ENCODE measurements at regions not wholly inside any gene's neighbourhood (a gene's known extent, or its start where the extent isn't known, plus 50 kb on each side); places are given as distances from the start of the nearest gene placed in this dataset.

DNA sequence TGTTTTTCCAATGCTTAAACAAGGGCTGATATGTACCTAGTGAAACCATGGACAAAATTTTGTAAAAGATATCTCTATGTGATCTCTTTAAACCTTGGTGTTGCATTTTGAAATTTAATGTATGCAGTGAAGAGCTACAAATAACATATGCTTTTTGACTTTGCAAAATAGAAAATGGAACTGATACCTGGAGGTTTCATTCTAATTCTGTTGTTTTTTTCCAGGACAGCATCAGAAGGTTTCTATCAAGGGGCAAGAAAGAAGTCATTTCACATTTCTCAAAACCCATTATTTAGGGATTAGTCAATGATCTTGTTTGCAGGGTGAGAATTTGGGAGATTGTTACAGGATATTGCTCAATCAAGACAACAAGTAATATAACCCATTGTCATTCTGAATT is 549.3 kb downstream of the CDY2B start:
- TF ChIP-seq, protein P1, sequence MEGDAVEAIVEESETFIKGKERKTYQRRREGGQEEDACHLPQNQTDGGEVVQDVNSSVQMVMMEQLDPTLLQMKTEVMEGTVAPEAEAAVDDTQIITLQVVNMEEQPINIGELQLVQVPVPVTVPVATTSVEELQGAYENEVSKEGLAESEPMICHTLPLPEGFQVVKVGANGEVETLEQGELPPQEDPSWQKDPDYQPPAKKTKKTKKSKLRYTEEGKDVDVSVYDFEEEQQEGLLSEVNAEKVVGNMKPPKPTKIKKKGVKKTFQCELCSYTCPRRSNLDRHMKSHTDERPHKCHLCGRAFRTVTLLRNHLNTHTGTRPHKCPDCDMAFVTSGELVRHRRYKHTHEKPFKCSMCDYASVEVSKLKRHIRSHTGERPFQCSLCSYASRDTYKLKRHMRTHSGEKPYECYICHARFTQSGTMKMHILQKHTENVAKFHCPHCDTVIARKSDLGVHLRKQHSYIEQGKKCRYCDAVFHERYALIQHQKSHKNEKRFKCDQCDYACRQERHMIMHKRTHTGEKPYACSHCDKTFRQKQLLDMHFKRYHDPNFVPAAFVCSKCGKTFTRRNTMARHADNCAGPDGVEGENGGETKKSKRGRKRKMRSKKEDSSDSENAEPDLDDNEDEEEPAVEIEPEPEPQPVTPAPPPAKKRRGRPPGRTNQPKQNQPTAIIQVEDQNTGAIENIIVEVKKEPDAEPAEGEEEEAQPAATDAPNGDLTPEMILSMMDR (IDR thresholded peaks at IDR 0.05; ENCODE audit: low read depth, low read length): no peak
- no peak for TF ChIP-seq EZH2phosphoT487 (IDR thresholded peaks at IDR 0.05; ENCODE audit: low read depth)
- H3K9ac ChIP-seq (ENCODE audit: low read length): peak overlapping the region; percentile 22; the same call in 1 of the 2 replicates
- no peaks in the 10 kb centered on the region for H3K36me3 ChIP-seq (replicated peaks; ENCODE audit: low read depth, low read length)
- no peaks in the 10 kb centered on the region for H4K20me1 ChIP-seq (ENCODE audit: insufficient read depth, low read length)
- peak overlapping the region; percentile 88 for H3K27ac ChIP-seq (ENCODE audit: low read length)
- peak overlapping the region; percentile 69 for H3K4me2 ChIP-seq (ENCODE audit: low read length)
- H3K4me3 ChIP-seq (ENCODE audit: low read length): peak overlapping the region; percentile 42; the same call in 1 of the 2 replicates
- no peak overlapping the region for H2AFZ ChIP-seq (ENCODE audit: low read depth, low read length)
- no peaks in the 10 kb centered on the region for H3K79me2 ChIP-seq (ENCODE audit: low read length)
- H3K9me3 ChIP-seq (ENCODE audit: insufficient read depth, low read length): no peaks in the 10 kb centered on the region
- peaks cover 49% of the 10 kb centered on the region for H3K4me1 ChIP-seq (ENCODE audit: low read length)
- no peaks in the 10 kb centered on the region for H3K27me3 ChIP-seq (ENCODE audit: low read depth, low read length)

DNA sequence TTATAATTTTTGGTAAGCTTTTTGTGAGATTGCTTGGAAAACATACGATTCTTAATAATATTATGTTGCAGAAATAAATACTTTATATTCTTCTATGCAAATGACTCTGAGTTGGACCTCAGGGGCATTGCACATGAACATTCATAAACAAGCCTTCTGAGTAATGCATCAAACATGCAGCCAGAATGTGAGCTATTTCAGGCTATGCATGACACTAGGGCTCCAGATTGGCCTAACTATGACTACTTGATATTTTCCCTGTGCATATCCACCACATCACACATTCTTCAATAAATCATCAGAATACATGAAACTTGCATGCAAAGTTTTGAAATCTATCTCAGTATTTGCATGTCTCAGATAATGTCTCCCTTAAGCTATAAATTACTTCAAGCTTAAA is 560.1 kb downstream of the CDY2B start:
- H3K27me3 ChIP-seq (ENCODE audit: low read depth, low read length): no peaks in the 10 kb centered on the region

DNA sequence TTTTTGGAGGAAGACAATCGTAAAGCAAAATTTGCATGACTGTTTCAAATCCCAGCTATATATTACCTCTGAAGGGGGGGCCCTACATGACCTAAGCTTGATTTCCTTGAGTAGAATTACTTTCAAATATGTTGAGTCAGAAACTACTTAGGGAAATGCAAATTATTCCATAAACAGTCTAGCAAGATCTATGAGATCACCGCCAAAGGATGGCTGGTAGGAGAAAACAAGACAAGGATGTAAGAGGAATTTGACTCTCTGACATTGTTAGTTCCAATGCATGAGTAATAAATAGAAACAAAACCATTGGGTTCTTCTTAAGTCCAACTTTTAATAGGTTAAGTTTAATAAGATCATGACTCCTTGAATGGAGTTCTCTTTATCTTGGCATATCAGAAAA is 561.4 kb downstream of the CDY2B start:
- Histone ChIP-seq H3K9me3 (ENCODE audit: insufficient read depth, low read length) (no peaks in the 10 kb centered on the region), H3K79me2 (ENCODE audit: low read length) (no peaks in the 10 kb centered on the region), H3K4me3 (ENCODE audit: low read length) (no peak overlapping the region), H3K27me3 (ENCODE audit: low read depth, low read length) (no peaks in the 10 kb centered on the region), H3K4me2 (ENCODE audit: low read length) (no peak overlapping the region), H3K27ac (ENCODE audit: low read length) (no peak overlapping the region), H2AFZ (ENCODE audit: low read depth, low read length) (no peak overlapping the region), H3K36me3 (replicated peaks; ENCODE audit: low read depth, low read length) (no peaks in the 10 kb centered on the region), H3K9ac (ENCODE audit: low read length) (no peak overlapping the region), H3K4me1 (ENCODE audit: low read length) (no peaks in the 10 kb centered on the region), H4K20me1 (ENCODE audit: insufficient read depth, low read length) (no peaks in the 10 kb centered on the region)
- TF ChIP-seq, protein P1 (IDR thresholded peaks at IDR 0.05; ENCODE audit: low read depth, low read length): no peak
- TF ChIP-seq EZH2phosphoT487 (IDR thresholded peaks at IDR 0.05; ENCODE audit: low read depth): no peak

More for the DNA sequence above, 560.1 kb downstream of the CDY2B start:
- Histone ChIP-seq H3K4me1 (ENCODE audit: low read length) (no peaks in the 10 kb centered on the region), H3K4me3 (ENCODE audit: low read length) (no peak overlapping the region), H4K20me1 (ENCODE audit: insufficient read depth, low read length) (no peaks in the 10 kb centered on the region), H3K36me3 (replicated peaks; ENCODE audit: low read depth, low read length) (no peaks in the 10 kb centered on the region), H3K9me3 (ENCODE audit: insufficient read depth, low read length) (no peaks in the 10 kb centered on the region), H3K4me2 (ENCODE audit: low read length) (no peak overlapping the region), H2AFZ (ENCODE audit: low read depth, low read length) (no peak overlapping the region), H3K9ac (ENCODE audit: low read length) (no peak overlapping the region), H3K27ac (ENCODE audit: low read length) (no peak overlapping the region), H3K79me2 (ENCODE audit: low read length) (no peaks in the 10 kb centered on the region)
- TF ChIP-seq, protein P1 (IDR thresholded peaks at IDR 0.05; ENCODE audit: low read depth, low read length): no peak
- TF ChIP-seq EZH2phosphoT487 (IDR thresholded peaks at IDR 0.05; ENCODE audit: low read depth): no peak

DNA sequence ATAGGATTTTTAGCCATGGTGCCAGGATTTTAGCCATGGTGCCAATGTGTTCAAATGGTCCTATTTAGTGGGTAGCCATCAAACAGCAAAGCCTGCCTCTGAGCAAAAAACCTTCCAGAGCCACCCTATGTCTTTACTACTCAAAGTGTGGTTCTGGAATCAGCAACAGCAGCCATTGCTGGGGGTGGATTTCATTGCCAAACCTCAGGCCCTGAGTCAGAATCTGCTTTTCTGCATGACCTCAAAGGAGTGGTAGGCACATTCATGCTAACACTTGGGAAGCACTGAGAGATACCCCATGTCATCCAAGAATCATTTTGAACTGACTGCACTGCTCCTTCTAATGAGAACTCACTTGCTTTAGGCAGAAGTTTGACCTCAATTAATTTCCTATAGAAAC is 603.0 kb downstream of the CDY2B start:
- Histone ChIP-seq H3K4me3 (ENCODE audit: low read length) (no peak overlapping the region), H3K36me3 (replicated peaks; ENCODE audit: low read depth, low read length) (no peaks in the 10 kb centered on the region), H3K79me2 (ENCODE audit: low read length) (no peaks in the 10 kb centered on the region), H3K27me3 (ENCODE audit: low read depth, low read length) (no peaks in the 10 kb centered on the region), H3K9ac (ENCODE audit: low read length) (no peak overlapping the region), H4K20me1 (ENCODE audit: insufficient read depth, low read length) (no peaks in the 10 kb centered on the region), H3K9me3 (ENCODE audit: insufficient read depth, low read length) (no peaks in the 10 kb centered on the region), H3K4me2 (ENCODE audit: low read length) (no peak overlapping the region), H3K27ac (ENCODE audit: low read length) (no peak overlapping the region), H3K4me1 (ENCODE audit: low read length) (no peaks in the 10 kb centered on the region), H2AFZ (ENCODE audit: low read depth, low read length) (no peak overlapping the region)
- TF ChIP-seq, protein P1 (IDR thresholded peaks at IDR 0.05; ENCODE audit: low read depth, low read length): no peak
- TF ChIP-seq EZH2phosphoT487 (IDR thresholded peaks at IDR 0.05; ENCODE audit: low read depth): no peak

Measured in OCI-LY3 (cell line).